GM18909 (cell line): ENCODE measurements at regions not wholly inside any gene's neighbourhood (a gene's known extent, or its start where the extent isn't known, plus 50 kb on each side); places are given as distances from the start of the nearest gene placed in this dataset.

Experiments
- ATAC-seq: cut with Tn5 transposase; IDR thresholded peaks from one replicate; pipeline ENCODE4 v1.9.1; 2021; ENCODE audit warnings: mild to moderate bottlenecking; ENCODE audit not compliant: unreplicated experiment, poor library complexity

DNA sequence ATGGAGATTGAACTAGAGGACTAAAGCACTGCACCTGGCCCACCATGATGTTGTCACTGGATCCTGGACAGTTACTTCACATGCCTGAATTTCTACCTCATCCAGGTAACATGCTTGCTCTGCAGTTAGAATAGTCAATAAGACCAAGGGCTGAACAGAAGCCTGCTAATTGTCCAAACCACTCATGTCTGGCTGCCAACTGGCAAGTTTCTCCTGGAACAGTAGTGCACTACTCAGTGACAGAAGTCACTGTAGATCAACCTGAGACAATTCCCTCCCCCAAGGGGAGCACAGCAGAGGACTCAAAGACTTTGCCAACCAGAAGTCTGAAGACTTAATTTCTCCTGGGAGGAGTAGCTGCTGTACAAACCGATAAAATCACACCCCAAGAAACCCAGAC lies 454.6 kb upstream of the MARCKS start:
- ATAC-seq, result no peak

DNA sequence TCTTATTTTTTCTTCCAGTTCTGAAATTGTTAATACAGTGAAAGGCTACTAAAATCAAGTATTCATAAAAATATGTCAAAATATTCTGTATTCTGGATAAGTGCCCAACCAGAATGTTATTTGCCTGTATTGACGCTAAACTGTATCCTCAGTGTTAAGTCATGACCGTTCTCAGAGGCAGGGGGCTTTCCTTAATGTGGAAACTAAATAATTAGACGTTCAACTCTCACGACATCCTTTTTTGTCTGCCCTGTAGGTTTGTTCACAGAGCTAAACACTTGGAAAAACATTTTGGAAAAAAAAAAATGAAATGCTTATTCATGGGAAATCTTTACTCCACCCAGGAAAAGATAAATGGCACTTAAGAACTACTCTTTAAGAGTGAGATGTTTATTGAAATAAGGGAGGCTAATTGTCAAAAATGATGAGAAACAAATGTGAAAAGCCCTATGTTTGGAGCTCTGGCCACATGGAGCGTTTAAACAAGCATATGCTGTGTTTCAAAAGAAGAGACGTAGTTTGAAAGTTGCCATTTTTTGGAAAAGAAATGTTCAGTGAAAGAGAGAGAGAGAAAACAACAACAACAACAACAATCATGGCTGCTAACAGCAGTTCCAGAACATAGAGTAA lies 453.1 kb upstream of the MARCKS start:
- no peak for ATAC-seq

DNA sequence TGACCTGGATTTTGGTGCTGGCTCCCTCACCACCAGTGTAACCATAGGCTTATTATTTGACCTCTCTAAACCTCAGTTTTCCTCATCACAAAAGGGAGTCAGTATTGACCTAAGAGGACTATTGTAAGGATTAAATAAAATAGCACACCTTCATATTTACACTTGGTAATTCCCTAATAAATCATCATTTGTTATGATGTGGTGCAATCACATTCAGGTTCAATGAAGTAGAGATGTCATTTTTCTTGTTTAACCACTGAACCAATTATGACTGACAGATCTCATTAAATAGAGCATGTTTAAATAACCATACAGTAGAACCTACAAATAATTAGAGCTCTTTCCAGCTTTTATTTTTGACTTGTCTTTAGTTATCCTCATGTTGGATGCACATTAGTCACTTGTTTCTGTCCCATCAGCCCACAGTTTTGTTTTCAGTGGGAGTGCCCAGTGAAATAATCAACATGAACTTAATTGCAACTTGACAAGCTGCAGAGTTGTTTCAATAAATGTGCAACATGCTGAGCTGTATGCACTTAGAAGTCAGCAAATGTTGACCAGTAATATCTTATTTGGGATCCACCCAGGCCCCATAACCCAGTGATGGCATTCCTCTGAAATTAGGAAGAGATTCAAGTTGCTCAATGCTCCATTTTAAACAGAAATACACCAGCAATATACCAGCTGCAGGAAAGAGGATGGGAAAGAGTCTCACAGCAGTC lies 451.7 kb upstream of the MARCKS start:
- ATAC-seq, result no peak

DNA sequence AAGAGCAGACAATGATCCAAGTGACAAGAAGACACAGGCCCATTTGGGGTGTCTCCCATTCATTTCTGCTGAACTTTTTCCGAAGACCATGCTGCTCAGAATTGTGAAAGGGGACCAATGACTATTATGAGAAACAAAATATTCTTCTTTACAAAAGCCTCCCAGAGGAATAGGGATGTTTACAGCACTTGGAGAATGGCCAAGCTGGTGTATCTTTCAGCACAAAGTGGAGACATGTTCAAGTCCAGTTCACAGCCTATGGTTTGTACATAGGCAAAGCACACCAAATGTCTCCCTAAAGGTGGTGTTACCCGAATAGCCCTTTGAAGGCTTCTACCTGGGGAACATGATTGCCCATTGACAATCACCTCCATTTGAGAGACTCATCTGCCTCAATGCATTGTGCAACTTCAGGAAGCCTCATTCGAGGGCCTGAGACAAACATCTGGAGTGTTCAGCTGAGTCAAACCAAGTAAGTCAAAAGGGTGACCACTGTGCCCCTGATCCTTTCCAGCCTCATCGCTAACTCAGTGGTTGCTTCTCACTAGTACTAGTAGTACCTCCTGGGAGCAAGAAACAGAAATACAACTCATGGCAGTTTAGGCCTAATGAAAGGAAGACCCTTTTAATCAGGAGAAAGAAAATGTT lies 451.0 kb upstream of the MARCKS start:
- ATAC-seq, result no peak

DNA sequence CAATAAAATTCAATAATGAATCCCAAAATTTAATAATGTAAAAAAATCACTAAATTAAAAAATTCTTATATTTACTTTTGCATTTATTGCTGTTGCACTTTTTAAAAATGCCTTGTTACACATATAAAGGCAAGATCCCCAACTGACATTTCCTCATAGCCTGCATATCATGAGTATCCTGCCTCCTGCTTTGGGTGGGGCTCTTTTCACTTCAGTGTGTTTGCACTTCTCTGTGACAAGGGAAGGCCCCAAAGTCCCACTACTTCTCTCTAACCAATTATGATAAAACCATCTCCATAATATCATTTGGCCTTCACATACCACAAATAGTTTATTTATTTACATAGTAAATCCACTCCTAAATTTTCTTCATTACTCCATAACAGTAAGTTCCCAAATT lies 446.1 kb upstream of the MARCKS start:
- no peak for ATAC-seq

DNA sequence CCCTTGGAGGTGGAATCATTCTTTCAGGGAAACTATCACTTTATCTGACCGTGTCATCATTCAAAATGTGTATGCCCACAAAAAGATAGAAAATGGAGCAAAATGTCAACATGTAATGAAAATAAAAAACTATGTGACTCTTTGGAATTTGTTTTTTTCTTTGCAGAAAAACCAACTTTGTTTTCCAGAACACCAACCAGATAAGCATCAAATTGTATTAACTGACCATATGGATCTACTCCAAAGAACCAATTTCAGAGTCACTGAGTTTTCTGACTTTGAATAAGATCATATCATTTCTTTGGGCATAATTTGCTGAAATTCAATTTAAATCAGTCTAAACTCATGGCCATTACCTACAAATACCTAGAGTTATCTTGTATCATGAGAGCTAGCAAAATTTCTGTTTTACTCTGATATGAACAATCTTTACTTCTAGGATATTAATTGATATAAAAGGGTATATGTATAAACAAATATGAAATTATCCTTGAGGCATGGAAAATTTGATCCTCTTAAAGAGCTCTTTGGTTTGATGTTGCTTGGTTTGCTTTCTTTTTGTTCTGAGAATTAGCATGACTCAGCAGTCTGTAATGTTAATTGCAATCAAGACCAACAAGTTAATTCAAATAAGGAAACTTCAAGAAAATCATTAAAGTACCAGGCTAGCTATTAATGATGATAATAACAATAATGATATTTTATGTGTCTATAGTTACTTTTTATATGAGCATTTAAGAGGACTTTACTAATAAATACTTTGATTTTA lies 444.4 kb upstream of the MARCKS start:
- no peak for ATAC-seq

DNA sequence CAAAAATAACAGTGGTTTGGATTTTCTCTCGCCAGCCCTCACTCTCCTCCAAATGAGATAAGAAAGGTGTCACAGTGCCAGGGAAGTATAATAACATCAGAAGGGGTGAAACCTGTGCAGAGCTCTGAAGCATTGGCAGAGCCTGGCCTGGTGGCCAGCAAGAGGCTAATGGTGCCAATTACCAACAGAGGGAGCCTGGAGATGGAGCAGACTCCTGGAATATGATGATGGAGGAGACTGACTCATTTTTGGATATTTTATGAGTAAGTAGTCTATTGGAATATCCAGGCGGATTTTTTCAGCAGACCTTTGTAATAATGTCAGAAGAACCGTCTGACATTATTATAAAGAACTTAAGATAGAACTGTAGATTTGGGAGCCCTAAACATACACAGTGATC lies 442.6 kb upstream of the MARCKS start:
- no peak for ATAC-seq

DNA sequence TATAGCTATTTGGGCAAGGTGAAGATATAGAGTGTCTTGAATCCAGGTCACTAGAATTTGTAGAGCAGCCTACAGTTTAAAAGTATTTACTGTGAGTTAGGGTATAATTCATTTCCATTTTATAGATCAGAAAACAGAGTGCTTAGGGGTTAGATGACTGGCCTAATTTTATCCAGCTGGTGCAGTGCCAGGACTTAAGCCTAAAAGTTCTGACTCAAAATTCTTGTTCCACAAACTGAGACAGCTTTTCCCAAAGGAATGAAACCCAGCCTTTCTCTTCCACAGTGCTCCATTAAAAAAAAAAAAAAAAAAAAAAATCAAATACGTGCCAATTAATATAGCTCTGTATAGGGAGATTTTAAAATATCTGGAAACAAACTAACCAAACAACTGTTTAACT lies 441.0 kb upstream of the MARCKS start:
- ATAC-seq, result no peak

DNA sequence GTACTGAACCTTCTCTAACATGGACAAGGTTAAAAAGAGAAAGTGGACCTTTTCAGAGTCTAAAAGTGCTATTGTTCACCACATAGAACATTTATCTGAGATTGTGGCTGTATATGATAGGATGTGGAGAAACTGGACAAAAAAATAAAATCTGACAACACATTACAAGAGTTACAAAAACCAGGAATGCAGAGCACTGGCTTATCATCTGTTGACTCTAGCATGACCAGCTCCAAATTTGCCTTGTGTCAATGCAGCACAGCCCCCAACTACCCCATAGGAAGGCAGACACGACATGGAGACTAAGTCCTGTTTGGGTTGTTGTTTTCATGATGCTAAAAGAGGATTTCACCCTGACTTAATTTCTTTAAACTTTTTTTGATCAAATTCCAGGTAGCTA lies 436.9 kb upstream of the MARCKS start:
- ATAC-seq, result no peak

DNA sequence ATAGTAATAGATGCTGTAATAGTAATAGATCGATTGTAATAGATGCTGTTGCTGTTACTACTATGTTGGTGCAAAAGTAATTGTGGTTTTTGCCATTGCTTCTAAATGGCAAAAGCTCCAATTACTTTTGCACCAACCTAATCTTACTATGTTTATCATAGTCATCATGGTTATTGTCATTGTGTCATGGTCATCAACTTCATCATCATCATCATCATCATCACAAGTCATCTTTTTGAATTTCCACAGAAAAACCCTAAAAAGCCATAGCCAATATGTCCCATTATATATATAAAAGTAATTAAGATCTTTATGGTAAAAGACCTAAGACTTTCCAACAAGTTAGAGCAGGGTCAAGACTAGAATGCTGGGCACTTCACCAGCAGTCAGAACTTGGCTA lies 435.1 kb upstream of the MARCKS start:
- ATAC-seq, result no peak

DNA sequence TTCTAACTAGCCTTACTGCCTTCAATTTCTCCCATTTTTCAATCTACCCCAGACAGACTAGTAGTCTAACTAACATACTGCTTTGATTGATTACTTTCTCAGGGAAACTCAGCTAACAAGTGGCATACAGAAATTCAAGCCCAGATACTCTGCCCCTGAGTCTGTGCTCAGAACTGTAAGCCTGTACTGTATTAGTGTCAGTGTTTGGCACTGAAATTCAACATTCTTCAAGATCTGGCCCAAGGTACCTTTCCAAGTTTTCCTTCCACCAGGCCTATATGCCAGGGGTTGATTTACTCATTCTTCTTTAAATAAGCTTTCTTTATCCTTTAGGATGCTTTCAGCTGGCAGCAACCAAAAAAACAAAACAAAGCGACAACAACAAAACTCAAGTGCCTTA lies 433.2 kb upstream of the MARCKS start:
- no peak for ATAC-seq

DNA sequence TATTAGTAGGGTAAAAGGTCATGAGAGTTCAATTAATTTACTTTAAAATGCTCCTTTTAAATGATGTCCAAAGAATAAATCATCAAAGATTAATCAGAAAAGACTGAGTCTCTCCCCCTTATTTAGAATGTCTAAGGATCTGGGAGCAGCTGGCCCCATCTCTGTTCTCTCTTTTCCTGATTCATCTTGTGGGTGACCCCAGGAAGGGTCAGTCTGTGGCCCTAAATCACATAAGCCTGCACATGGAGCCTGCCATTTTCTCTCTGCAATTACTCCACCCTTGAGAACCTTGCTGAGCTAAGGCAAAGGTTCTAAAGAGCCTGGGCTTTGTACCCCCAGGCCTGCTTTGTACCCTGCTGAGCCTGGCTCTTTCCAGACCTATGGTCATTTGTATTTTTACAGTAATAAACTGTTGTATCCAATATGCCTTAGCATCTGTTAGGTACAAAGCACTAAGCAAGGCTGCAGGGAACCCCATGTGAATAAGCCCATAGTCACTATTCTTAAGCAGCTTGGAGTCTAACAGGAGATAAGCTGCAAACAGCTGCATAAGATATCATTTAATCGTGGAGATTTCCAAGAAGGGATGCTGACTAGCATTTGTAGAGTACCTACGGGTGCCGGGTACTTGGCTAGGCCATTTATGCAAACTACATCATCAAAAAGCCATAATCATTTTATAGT lies 431.0 kb upstream of the MARCKS start:
- no peak for ATAC-seq

DNA sequence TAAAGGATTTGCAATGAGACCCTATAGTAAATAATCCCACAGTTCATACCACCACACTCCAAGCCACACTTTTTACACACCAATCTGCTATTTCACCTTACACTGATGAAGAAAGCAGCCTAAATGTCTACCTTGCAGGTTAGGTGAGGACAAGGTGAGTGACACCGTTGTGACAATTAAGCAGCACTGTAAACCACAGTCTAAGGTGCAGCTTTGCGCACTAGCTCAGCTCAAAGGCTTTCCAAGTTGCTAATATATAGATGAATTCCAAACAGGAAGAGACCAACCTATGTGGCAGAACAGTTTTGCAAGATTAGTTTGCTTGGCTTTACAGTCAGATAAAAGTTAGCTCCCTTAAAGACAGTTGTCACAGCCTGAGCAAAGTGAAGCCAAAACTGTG lies 429.5 kb upstream of the MARCKS start:
- ATAC-seq, result no peak

DNA sequence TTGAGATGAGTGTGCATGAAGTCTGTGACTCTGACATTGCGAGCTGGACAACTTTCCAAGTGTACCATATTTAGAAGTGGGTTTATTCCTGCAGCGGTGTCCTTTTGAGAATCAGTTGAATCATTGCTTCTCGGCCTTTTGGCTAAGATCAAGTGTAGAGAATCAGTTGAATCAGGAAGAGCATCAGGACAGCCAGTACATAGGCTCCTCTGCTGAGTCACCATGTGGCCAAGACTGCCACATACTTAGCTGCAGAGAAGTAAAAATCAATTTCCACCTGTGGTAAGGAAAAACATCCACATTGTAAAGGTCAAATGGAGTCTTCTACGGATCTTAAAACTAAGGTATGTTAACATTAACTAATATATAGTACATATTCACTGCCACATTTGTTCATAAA lies 428.4 kb upstream of the MARCKS start:
- no peak for ATAC-seq

DNA sequence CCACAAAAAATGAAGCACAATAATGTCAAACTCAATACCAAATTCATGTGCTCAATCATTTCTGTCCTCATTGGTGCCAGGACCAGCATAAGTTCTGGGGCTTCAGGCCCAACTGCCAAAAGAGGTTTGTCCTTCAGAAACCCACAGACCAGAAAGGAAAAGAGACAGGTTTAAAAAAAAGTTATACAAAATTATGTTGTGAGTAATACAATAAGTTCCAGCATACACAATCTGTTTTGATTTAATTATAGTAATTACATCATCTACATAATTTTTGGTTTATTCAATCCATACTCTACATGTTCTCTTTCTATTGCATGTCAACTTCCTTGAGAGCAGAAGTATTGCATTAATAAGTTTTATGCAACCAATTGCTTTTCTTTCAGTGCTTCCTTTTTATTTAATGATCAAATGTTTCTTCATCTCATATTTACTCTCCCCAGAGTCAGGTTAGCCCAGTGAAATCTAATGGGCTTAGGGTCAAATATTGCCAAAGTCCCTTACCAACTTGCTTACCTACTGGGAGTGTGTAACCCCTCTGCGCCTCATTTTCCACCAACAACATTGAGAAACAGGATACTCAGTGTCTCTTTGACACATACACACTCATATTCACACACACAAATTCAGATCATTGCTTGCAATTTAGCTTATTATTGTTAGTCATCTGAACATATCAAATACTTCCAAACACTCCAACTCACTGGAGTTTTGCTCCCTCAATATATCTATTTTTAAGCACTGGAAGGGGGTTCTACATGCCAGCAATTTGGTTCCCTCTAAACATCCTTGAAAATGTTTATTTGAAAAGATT lies 424.4 kb upstream of the MARCKS start:
- no peak for ATAC-seq

DNA sequence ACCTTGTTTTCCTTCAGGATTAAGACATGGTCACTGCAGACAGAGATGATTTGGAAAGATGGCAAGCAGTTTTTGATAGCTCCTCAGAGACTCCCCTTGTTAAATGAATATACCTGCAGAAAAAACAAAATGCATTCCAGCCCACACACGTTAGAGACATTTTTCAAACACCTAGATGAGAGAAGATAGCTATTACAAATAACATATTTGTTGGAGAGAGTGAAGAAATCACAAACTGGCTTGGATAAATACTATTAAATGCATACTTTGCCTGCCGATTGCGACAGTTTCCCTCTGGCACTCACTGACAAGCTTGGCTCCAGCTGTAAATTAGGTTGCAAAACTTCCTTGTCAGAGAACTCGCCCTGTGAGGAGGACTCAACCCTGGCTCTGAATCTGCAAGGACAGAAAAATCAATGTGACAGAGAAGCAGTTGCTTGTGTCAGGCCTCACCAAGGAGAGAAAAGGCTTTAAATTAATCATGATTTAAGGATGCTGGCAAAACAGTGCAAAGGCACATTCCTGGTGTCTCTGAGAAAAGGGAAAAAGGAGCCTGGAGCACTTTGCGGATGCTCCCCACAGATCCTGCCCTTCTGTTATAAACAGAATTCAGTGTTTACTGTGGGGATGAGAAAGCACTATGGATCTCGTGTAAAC lies 423.7 kb upstream of the MARCKS start:
- no peak for ATAC-seq

DNA sequence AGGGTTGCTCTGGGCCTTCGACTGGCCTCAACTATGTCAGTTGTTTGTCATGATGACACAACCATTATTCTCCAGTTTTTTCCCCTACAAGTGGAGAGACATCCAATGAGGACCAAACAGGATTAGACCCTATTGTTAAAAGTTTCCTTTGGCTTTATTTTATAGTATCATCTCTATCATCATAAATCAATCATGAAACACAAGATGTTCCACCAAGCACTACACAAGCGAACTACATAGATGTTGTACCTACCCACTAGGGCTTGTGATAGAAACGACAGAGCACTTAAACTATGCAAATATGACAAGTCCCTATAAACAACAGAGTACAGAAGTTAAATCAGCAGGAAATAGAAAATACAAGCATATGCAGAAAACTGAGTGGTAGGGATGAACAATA lies 422.5 kb upstream of the MARCKS start:
- ATAC-seq, result no peak

DNA sequence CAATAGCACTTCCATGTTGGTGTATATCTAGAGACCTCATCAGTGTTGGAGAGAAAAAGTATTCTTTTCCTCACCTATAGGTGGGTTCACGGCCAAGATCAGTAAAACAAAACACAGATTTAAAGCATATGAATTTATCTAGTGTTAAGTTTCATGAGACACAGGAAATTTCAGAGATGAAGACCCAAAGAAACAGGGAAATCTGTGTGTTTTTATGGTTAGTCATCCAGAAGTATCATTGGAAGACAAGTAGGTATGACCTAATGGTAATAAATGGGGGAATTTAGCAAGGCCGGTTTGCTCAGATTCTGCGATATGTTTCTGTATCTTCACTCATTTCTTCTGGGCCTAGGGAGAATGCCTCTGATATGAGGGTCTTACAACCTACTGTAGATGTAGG lies 419.6 kb upstream of the MARCKS start:
- ATAC-seq, result no peak

DNA sequence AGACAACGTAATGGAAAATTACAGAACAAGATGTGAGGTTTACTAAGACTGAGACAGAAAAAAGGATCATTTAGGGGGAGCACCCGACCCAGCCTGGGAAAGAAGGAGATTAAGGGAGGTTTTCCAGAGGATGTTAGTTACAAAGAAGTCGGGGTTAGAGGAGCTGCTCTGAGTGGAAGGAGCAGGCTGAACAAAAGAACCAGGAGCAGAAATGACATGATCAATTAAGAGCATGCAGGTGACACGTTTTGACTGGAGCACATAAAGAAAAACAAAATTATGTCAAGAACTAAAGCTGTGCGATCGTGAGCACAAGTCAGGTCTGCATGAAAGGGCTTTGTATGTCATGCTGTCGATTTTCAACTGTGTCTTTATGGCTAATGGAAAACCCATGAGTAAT lies 417.3 kb upstream of the MARCKS start:
- ATAC-seq, result no peak
